ENCODE measurements at regions not wholly inside any gene's neighbourhood (a gene's known extent, or its start where the extent isn't known, plus 50 kb on each side); places are given as distances from the start of the nearest gene placed in this dataset.

DNA sequence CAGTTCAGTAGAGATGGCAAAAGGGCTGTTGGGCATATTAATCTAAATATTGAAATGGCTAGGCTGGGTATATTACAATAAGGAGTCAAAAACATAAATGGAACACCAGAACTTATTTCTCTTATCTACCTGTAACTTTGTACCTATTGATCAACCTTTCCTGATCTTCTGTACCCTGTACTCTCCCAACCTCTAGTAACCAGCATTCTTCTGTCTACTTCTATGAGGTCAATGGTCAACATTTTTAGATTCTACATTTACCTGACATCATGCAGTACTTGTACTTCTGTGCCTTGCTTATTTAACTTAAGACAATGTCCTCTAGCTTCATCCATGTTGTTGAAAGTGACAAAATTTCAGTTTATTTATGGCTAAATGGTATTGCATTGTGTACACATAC is 467.3 kb downstream of the TAF11L14 start:
- no peak overlapping the region for H2AFZ ChIP-seq (ENCODE audit: control insufficient read depth, low read length)
- H3K9ac ChIP-seq (ENCODE audit: control insufficient read depth, extremely low read depth, insufficient read depth, low read length) = no peak overlapping the region
- H3K79me2 ChIP-seq (ENCODE audit: control insufficient read depth, insufficient read depth, low read length) = no peaks in the 10 kb centered on the region
- H3K36me3 ChIP-seq (ENCODE audit: control insufficient read depth in 2 of 2, extremely low read depth in 1 of 2, insufficient read depth in 2 of 2, low read length in 2 of 2) = no peaks in the 10 kb centered on the region
- H3K9me3 ChIP-seq (ENCODE audit: control insufficient read depth, low read depth, low read length) = no peaks in the 10 kb centered on the region
- H3K4me1 ChIP-seq (ENCODE audit: control insufficient read depth, extremely low read depth, insufficient read depth, low read length) = no peaks in the 10 kb centered on the region
- FAIRE-seq (no peak), DNase-seq (ENCODE audit: low read depth, low spot score) (no peak)
- H3K4me3 ChIP-seq (ENCODE audit: control insufficient read depth in 2 of 3, extremely low read depth in 1 of 3, insufficient read depth in 2 of 3, low read depth in 1 of 3, low read length in 3 of 3) = no peak overlapping the region
- H3K27me3 ChIP-seq (ENCODE audit: control insufficient read depth, extremely low read depth, insufficient read depth, low read length) = no peaks in the 10 kb centered on the region
- no peak overlapping the region for H3K27ac ChIP-seq (ENCODE audit: control insufficient read depth, insufficient read depth, low read length)
- no peak overlapping the region for H3K4me2 ChIP-seq (ENCODE audit: control insufficient read depth, extremely low read depth, insufficient read depth, low read depth, low read length)
- no peaks in the 10 kb centered on the region for H4K20me1 ChIP-seq (ENCODE audit: control insufficient read depth, extremely low read depth, insufficient read depth, low read length)
- H3K9me1 ChIP-seq (ENCODE audit: control insufficient read depth, extremely low read depth, insufficient read depth, low read length) = no peaks in the 10 kb centered on the region
- dilution Hi-C loops (cut with MboI; ENCODE audit: extremely low pct_ligation_motif_present, low sequenced_read_pairs) = no loop called here
- TF ChIP-seq, protein P1, sequence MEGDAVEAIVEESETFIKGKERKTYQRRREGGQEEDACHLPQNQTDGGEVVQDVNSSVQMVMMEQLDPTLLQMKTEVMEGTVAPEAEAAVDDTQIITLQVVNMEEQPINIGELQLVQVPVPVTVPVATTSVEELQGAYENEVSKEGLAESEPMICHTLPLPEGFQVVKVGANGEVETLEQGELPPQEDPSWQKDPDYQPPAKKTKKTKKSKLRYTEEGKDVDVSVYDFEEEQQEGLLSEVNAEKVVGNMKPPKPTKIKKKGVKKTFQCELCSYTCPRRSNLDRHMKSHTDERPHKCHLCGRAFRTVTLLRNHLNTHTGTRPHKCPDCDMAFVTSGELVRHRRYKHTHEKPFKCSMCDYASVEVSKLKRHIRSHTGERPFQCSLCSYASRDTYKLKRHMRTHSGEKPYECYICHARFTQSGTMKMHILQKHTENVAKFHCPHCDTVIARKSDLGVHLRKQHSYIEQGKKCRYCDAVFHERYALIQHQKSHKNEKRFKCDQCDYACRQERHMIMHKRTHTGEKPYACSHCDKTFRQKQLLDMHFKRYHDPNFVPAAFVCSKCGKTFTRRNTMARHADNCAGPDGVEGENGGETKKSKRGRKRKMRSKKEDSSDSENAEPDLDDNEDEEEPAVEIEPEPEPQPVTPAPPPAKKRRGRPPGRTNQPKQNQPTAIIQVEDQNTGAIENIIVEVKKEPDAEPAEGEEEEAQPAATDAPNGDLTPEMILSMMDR (optimal IDR thresholded peaks at IDR 0.05 in 1 of 3, IDR thresholded peaks at IDR 0.05 in 1 of 3, conservative IDR thresholded peaks at IDR 0.05 in 1 of 3; ENCODE audit: extremely low read depth in 1 of 3, insufficient read depth in 2 of 3, low read length in 3 of 3) = no peak
- no peak for TF ChIP-seq EZH2 (IDR thresholded peaks at IDR 0.05; ENCODE audit: low read length)

DNA sequence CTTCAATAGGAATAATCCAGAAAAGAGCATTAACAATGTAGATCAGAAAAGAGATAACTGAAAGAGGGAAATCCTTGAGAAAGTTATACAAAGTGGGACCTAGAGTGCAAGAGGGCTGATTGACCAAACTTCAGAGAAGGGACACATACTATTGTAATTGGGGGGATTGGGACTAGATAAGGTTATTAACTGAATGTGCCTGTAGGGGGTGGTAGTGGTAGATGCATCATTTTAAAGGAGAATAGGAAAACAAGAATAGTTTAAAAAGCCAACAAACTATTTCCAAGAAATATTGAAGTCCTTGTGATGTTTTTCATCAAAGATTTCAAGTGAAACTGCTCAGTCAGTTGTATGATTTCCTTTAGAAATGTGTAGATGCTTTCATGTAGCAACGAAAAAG is 468.5 kb downstream of the TAF11L14 start:
- Histone ChIP-seq H3K9me3 (ENCODE audit: control insufficient read depth, low read depth, low read length) (no peaks in the 10 kb centered on the region), H3K27me3 (ENCODE audit: control insufficient read depth, extremely low read depth, insufficient read depth, low read length) (no peaks in the 10 kb centered on the region), H3K36me3 (ENCODE audit: control insufficient read depth in 2 of 2, extremely low read depth in 1 of 2, insufficient read depth in 2 of 2, low read length in 2 of 2) (no peaks in the 10 kb centered on the region), H2AFZ (ENCODE audit: control insufficient read depth, low read length) (no peak overlapping the region), H3K27ac (ENCODE audit: control insufficient read depth, insufficient read depth, low read length) (no peak overlapping the region), H3K9ac (ENCODE audit: control insufficient read depth, extremely low read depth, insufficient read depth, low read length) (no peak overlapping the region), H3K4me2 (ENCODE audit: control insufficient read depth, extremely low read depth, insufficient read depth, low read depth, low read length) (no peak overlapping the region), H3K9me1 (ENCODE audit: control insufficient read depth, extremely low read depth, insufficient read depth, low read length) (no peaks in the 10 kb centered on the region), H3K4me1 (ENCODE audit: control insufficient read depth, extremely low read depth, insufficient read depth, low read length) (no peaks in the 10 kb centered on the region), H4K20me1 (ENCODE audit: control insufficient read depth, extremely low read depth, insufficient read depth, low read length) (no peaks in the 10 kb centered on the region), H3K4me3 (ENCODE audit: control insufficient read depth in 2 of 3, extremely low read depth in 1 of 3, insufficient read depth in 2 of 3, low read depth in 1 of 3, low read length in 3 of 3) (no peak overlapping the region), H3K79me2 (ENCODE audit: control insufficient read depth, insufficient read depth, low read length) (no peaks in the 10 kb centered on the region)
- FAIRE-seq = no peak
- dilution Hi-C loops (cut with MboI; ENCODE audit: extremely low pct_ligation_motif_present, low sequenced_read_pairs) = no loop called here
- no peak for DNase-seq (ENCODE audit: low read depth, low spot score)
- TF ChIP-seq EZH2 (IDR thresholded peaks at IDR 0.05; ENCODE audit: low read length) = no peak
- TF ChIP-seq, protein P1 (optimal IDR thresholded peaks at IDR 0.05 in 1 of 3, IDR thresholded peaks at IDR 0.05 in 1 of 3, conservative IDR thresholded peaks at IDR 0.05 in 1 of 3; ENCODE audit: extremely low read depth in 1 of 3, insufficient read depth in 2 of 3, low read length in 3 of 3) = no peak
